ENCODE measurements at regions not wholly inside any gene's neighbourhood (a gene's known extent, or its start where the extent isn't known, plus 50 kb on each side); places are given as distances from the start of the nearest gene placed in this dataset.

- Histone ChIP-seq H3K4me2 (no peak overlapping the region), H3K4me3 (no peak overlapping the region), H3K27ac (no peak overlapping the region), H3K4me1 (no peaks in the 10 kb centered on the region), H3K9me3 (peaks cover 6% of the 10 kb centered on the region; the same call in 1 of the 3 replicates)
- 0% methylated on average over 1 of the region's 1 CpG for WGBS (ENCODE audit: missing lambda C conversion rate)
- POLR2A ChIA-PET: no interaction called here
- no peak for FAIRE-seq
- no peak for TF ChIP-seq SMC3 (IDR thresholded peaks at IDR 0.05)
- TF ChIP-seq POLR2A (IDR thresholded peaks at IDR 0.05; ENCODE audit: low read length): no peak
- no peak for TF ChIP-seq FOSL2 (IDR thresholded peaks at IDR 0.05)
- TF ChIP-seq FOSL2 (CRISPR knock-in tag; IDR thresholded peaks at IDR 0.05): no peak
- no peak for TF ChIP-seq PBX3 (IDR thresholded peaks at IDR 0.05)
- no peak for TF ChIP-seq HOXB5 (CRISPR knock-in tag; IDR thresholded peaks at IDR 0.05)
- no peak for TF ChIP-seq ZFP36 (IDR thresholded peaks at IDR 0.05; ENCODE audit: borderline replicate concordance, partially characterized antibody)
- no peak for TF ChIP-seq ESRRA (IDR thresholded peaks at IDR 0.05; ENCODE audit: borderline replicate concordance, low read length)
- TF ChIP-seq RCOR1 (IDR thresholded peaks at IDR 0.05; ENCODE audit: low read depth, low read length): no peak
- TF ChIP-seq, protein P1, sequence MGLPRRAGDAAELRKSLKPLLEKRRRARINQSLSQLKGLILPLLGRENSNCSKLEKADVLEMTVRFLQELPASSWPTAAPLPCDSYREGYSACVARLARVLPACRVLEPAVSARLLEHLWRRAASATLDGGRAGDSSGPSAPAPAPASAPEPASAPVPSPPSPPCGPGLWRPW (IDR thresholded peaks at IDR 0.05): no peak
- no peak for TF ChIP-seq MYC (IDR thresholded peaks at IDR 0.05; ENCODE audit: borderline replicate concordance, low read length)
- no peak for TF ChIP-seq NFE2L2 (conservative IDR thresholded peaks at IDR 0.05; ENCODE audit: low read length)
- TF ChIP-seq CBX8 (IDR thresholded peaks at IDR 0.05): no peak
- no peak for TF ChIP-seq RNF2 (IDR thresholded peaks at IDR 0.05; ENCODE audit: borderline replicate concordance, low read depth)
- TF ChIP-seq, protein P2, sequence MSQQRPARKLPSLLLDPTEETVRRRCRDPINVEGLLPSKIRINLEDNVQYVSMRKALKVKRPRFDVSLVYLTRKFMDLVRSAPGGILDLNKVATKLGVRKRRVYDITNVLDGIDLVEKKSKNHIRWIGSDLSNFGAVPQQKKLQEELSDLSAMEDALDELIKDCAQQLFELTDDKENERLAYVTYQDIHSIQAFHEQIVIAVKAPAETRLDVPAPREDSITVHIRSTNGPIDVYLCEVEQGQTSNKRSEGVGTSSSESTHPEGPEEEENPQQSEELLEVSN (IDR thresholded peaks at IDR 0.05; ENCODE audit: borderline replicate concordance, low read depth): no peak
- no peak for TF ChIP-seq EHMT2 (IDR thresholded peaks at IDR 0.05; ENCODE audit: low read depth)
- no peak for TF ChIP-seq MAFK (IDR thresholded peaks at IDR 0.05; ENCODE audit: partially characterized antibody)
- TF ChIP-seq FOSB (CRISPR knock-in tag; IDR thresholded peaks at IDR 0.05): no peak
- no peak for DNase-seq (ENCODE audit: low read depth in 1 of 2, low spot score in 1 of 2)
- CTCF ChIA-PET: no interaction called here
- ATAC-seq: no peak
These were observed 133.5 kb upstream of the STT3B start for GRCh38 chr3:31399271-31399670.

- TF ChIP-seq HOXA7 (CRISPR knock-in tag; IDR thresholded peaks at IDR 0.05) (no peak), RARB (CRISPR knock-in tag; IDR thresholded peaks at IDR 0.05) (no peak), ZSCAN20 (CRISPR knock-in tag; IDR thresholded peaks at IDR 0.05) (no peak), HEYL (CRISPR knock-in tag; IDR thresholded peaks at IDR 0.05) (no peak), CEBPB (IDR thresholded peaks at IDR 0.05) (no peak), HOXB13 (CRISPR knock-in tag; IDR thresholded peaks at IDR 0.05; ENCODE audit: low read depth) (no peak), FOXS1 (CRISPR knock-in tag; IDR thresholded peaks at IDR 0.05) (no peak), EP300 (IDR thresholded peaks at IDR 0.05) (no peak), TFCP2L1 (CRISPR knock-in tag; IDR thresholded peaks at IDR 0.05) (no peak), PBX3 (IDR thresholded peaks at IDR 0.05) (no peak)
- TF ChIP-seq, protein P3, sequence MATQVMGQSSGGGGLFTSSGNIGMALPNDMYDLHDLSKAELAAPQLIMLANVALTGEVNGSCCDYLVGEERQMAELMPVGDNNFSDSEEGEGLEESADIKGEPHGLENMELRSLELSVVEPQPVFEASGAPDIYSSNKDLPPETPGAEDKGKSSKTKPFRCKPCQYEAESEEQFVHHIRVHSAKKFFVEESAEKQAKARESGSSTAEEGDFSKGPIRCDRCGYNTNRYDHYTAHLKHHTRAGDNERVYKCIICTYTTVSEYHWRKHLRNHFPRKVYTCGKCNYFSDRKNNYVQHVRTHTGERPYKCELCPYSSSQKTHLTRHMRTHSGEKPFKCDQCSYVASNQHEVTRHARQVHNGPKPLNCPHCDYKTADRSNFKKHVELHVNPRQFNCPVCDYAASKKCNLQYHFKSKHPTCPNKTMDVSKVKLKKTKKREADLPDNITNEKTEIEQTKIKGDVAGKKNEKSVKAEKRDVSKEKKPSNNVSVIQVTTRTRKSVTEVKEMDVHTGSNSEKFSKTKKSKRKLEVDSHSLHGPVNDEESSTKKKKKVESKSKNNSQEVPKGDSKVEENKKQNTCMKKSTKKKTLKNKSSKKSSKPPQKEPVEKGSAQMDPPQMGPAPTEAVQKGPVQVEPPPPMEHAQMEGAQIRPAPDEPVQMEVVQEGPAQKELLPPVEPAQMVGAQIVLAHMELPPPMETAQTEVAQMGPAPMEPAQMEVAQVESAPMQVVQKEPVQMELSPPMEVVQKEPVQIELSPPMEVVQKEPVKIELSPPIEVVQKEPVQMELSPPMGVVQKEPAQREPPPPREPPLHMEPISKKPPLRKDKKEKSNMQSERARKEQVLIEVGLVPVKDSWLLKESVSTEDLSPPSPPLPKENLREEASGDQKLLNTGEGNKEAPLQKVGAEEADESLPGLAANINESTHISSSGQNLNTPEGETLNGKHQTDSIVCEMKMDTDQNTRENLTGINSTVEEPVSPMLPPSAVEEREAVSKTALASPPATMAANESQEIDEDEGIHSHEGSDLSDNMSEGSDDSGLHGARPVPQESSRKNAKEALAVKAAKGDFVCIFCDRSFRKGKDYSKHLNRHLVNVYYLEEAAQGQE (IDR thresholded peaks at IDR 0.05): no peak
- no peak overlapping the region for H3K4me3 ChIP-seq
- no peak overlapping the region for H3K27ac ChIP-seq
- ChIA-PET POLR2A (no interaction called here), CTCF (interaction anchor here (0.7 kb wide), 2 partner anchors 19 to 1066 kb away, joined by 3 read pairs; no protein-coding TSS in a partner anchor)
- H3K4me2 ChIP-seq: no peak overlapping the region
- H3K9me3 ChIP-seq: peaks cover 6% of the 10 kb centered on the region; the same call in 1 of the 3 replicates
- no peaks in the 10 kb centered on the region for H3K4me1 ChIP-seq
- WGBS (ENCODE audit: missing lambda C conversion rate): 17% methylated on average over 2 of the region's 2 CpGs
- no peak for ATAC-seq
- DNase-seq (ENCODE audit: low read depth in 1 of 2, low spot score in 1 of 2): no peak
- FAIRE-seq: no peak
These were observed 130.6 kb upstream of the STT3B start for GRCh38 chr3:31402117-31402516.

Measured in A549 (cell line).